Adipocyte (in vitro differentiated cells): ENCODE measurements at regions not wholly inside any gene's neighbourhood (a gene's known extent, or its start where the extent isn't known, plus 50 kb on each side); places are given as distances from the start of the nearest gene placed in this dataset.

ENCODE experiments used
- DNase-seq: peaks from one replicate; pipeline ENCODE4 v3.0.0-alpha.2; 2015; ENCODE audit warnings: low read depth
- H3K27me3 ChIP-seq: replicated peaks from 2 replicates; pipeline ENCODE4 v1.7.0; 2013; ENCODE audit warnings: mild to moderate bottlenecking, low read length, moderate library complexity; ENCODE audit not compliant: control insufficient read depth, insufficient read depth
- H3K36me3 ChIP-seq: 2 replicates; pipeline ENCODE4 v1.7.0; 2013; ENCODE audit warnings: low read length, mild to moderate bottlenecking, moderate library complexity; ENCODE audit not compliant: control insufficient read depth, insufficient read depth, severe bottlenecking
- H3K4me1 ChIP-seq: 2 replicates; pipeline ENCODE4 v1.7.0; 2013; ENCODE audit warnings: mild to moderate bottlenecking, low read length, moderate library complexity; ENCODE audit not compliant: control insufficient read depth, insufficient read depth
- H3K4me3 ChIP-seq: 2 replicates; pipeline ENCODE4 v1.7.0; 2013; ENCODE audit warnings: mild to moderate bottlenecking, low read length, moderate library complexity
- H3K9ac ChIP-seq: 2 replicates; pipeline ENCODE4 v1.7.0; 2013; ENCODE audit warnings: mild to moderate bottlenecking, low read length, moderate library complexity
- H3K9me3 ChIP-seq: 2 replicates; pipeline ENCODE4 v1.7.0; 2013; ENCODE audit warnings: mild to moderate bottlenecking, low read length, moderate library complexity; ENCODE audit not compliant: control insufficient read depth

- no peak overlapping the region for H3K9ac ChIP-seq
- H3K4me3 ChIP-seq: no peak overlapping the region
- H3K36me3 ChIP-seq: no peaks in the 10 kb centered on the region
- DNase-seq: peak; percentile 81
- no peaks in the 10 kb centered on the region for H3K27me3 ChIP-seq
- H3K9me3 ChIP-seq: no peaks in the 10 kb centered on the region
- H3K4me1 ChIP-seq: no peaks in the 10 kb centered on the region
Measured at GRCh38 chr4:167290678-167291077, 56.4 kb upstream of the SPOCK3 start.

- H3K4me3 ChIP-seq: no peak overlapping the region
- no peak overlapping the region for H3K9ac ChIP-seq
- H3K9me3 ChIP-seq: no peaks in the 10 kb centered on the region
- no peak for DNase-seq
- no peaks in the 10 kb centered on the region for H3K27me3 ChIP-seq
- no peaks in the 10 kb centered on the region for H3K36me3 ChIP-seq
- H3K4me1 ChIP-seq: no peaks in the 10 kb centered on the region
Measured at GRCh38 chr4:167308876-167309275, 74.6 kb upstream of the SPOCK3 start.

- DNase-seq: no peak
- Histone ChIP-seq H3K27me3 (no peaks in the 10 kb centered on the region), H3K9ac (no peak overlapping the region), H3K4me3 (no peak overlapping the region), H3K36me3 (no peaks in the 10 kb centered on the region), H3K4me1 (no peaks in the 10 kb centered on the region), H3K9me3 (no peaks in the 10 kb centered on the region)
Measured at GRCh38 chr4:167321299-167321698, 87.0 kb upstream of the SPOCK3 start.

GRCh38 chr4:167339781-167340180 is 105.5 kb upstream of the SPOCK3 start:
- Histone ChIP-seq H3K4me3 (no peak overlapping the region), H3K4me1 (no peaks in the 10 kb centered on the region), H3K36me3 (no peaks in the 10 kb centered on the region), H3K9me3 (no peaks in the 10 kb centered on the region), H3K9ac (no peak overlapping the region), H3K27me3 (no peaks in the 10 kb centered on the region)
- peak; percentile 55 for DNase-seq

- Histone ChIP-seq H3K4me3 (no peak overlapping the region), H3K27me3 (no peaks in the 10 kb centered on the region), H3K36me3 (no peaks in the 10 kb centered on the region), H3K9ac (no peak overlapping the region), H3K4me1 (no peaks in the 10 kb centered on the region), H3K9me3 (no peaks in the 10 kb centered on the region)
- no peak for DNase-seq
Measured at GRCh38 chr4:167359711-167360110, 125.4 kb upstream of the SPOCK3 start.

GRCh38 chr4:167379076-167379835 is 145.0 kb upstream of the SPOCK3 start:
- H3K9me3 ChIP-seq: no peaks in the 10 kb centered on the region
- no peaks in the 10 kb centered on the region for H3K27me3 ChIP-seq
- H3K36me3 ChIP-seq: no peaks in the 10 kb centered on the region
- no peaks in the 10 kb centered on the region for H3K4me1 ChIP-seq
- no peak overlapping the region for H3K4me3 ChIP-seq
- H3K9ac ChIP-seq: no peak overlapping the region
- no peak for DNase-seq

GRCh38 chr4:167380964-167381363 is 146.7 kb upstream of the SPOCK3 start:
- Histone ChIP-seq H3K27me3 (no peaks in the 10 kb centered on the region), H3K9me3 (no peaks in the 10 kb centered on the region), H3K4me1 (no peaks in the 10 kb centered on the region), H3K36me3 (no peaks in the 10 kb centered on the region), H3K9ac (no peak overlapping the region), H3K4me3 (no peak overlapping the region)
- DNase-seq: no peak

- Histone ChIP-seq H3K4me3 (no peak overlapping the region), H3K9ac (no peak overlapping the region), H3K27me3 (no peaks in the 10 kb centered on the region), H3K9me3 (no peaks in the 10 kb centered on the region), H3K36me3 (no peaks in the 10 kb centered on the region), H3K4me1 (no peaks in the 10 kb centered on the region)
- DNase-seq: no peak
Measured at GRCh38 chr4:167383291-167383690, 149.0 kb upstream of the SPOCK3 start.

GRCh38 chr4:167397586-167397985 is 163.3 kb upstream of the SPOCK3 start:
- Histone ChIP-seq H3K9me3 (no peaks in the 10 kb centered on the region), H3K36me3 (no peaks in the 10 kb centered on the region), H3K4me1 (no peaks in the 10 kb centered on the region), H3K4me3 (no peak overlapping the region), H3K9ac (no peak overlapping the region), H3K27me3 (no peaks in the 10 kb centered on the region)
- no peak for DNase-seq

- no peak overlapping the region for H3K4me3 ChIP-seq
- H3K4me1 ChIP-seq: no peaks in the 10 kb centered on the region
- no peak overlapping the region for H3K9ac ChIP-seq
- H3K9me3 ChIP-seq: no peaks in the 10 kb centered on the region
- H3K27me3 ChIP-seq: no peaks in the 10 kb centered on the region
- H3K36me3 ChIP-seq: no peaks in the 10 kb centered on the region
- DNase-seq: no peak
Measured at GRCh38 chr4:167399201-167399600, 164.9 kb upstream of the SPOCK3 start.

- no peak overlapping the region for H3K4me3 ChIP-seq
- no peak for DNase-seq
- H3K27me3 ChIP-seq: no peaks in the 10 kb centered on the region
- no peak overlapping the region for H3K9ac ChIP-seq
- no peaks in the 10 kb centered on the region for H3K36me3 ChIP-seq
- H3K9me3 ChIP-seq: no peaks in the 10 kb centered on the region
- H3K4me1 ChIP-seq: no peaks in the 10 kb centered on the region
Measured at GRCh38 chr4:167406181-167406580, 171.9 kb upstream of the SPOCK3 start.

GRCh38 chr4:167415461-167415860 is 181.2 kb upstream of the SPOCK3 start:
- H3K9me3 ChIP-seq: no peaks in the 10 kb centered on the region
- H3K4me1 ChIP-seq: no peaks in the 10 kb centered on the region
- H3K9ac ChIP-seq: no peak overlapping the region
- no peaks in the 10 kb centered on the region for H3K36me3 ChIP-seq
- DNase-seq: no peak
- H3K4me3 ChIP-seq: no peak overlapping the region
- no peaks in the 10 kb centered on the region for H3K27me3 ChIP-seq
